H1 (cell line): ENCODE measurements at regions not wholly inside any gene's neighbourhood (a gene's known extent, or its start where the extent isn't known, plus 50 kb on each side); places are given as distances from the start of the nearest gene placed in this dataset.

Source experiments
- CTCF ChIA-PET: fragments of 300-600 bp; sonication (Branson Sonifier 250); formaldehyde crosslinking; loops from one replicate; lab custom pipeline; 2021; ENCODE audit not compliant: partially characterized antibody; lab: Charles Lee
- POLR2A ChIA-PET: fragments of 300-600 bp; sonication (Branson Sonifier 250); formaldehyde crosslinking; loops from one replicate; lab custom pipeline; 2021; ENCODE audit warnings: inconsistent platforms; ENCODE audit not compliant: partially characterized antibody; lab: Charles Lee
- DNase-seq, 2 experiments: peaks; one replicate each; pipeline versions ENCODE4 v3.0.0 to v3.0.0-alpha.2; 2010 to 2022; ENCODE audit warnings: low spot score in 2 of 2, low read depth in 1 of 2, mixed read lengths in 1 of 2
- FAIRE-seq: peaks from 2 replicates; lab custom pipeline; 2011; peaks lifted over from hg19 to GRCh38; lab: Jason Lieb, UNC
- H2AFZ ChIP-seq: 2 replicates; pipeline ENCODE4 v1.8.1; 2012; ENCODE audit warnings: low read length, inconsistent platforms
- H2AK5ac ChIP-seq: 2 replicates; pipeline ENCODE4 v1.6.1; 2013; ENCODE audit warnings: low read depth, low read length
- H2BK120ac ChIP-seq: replicated peaks from 2 replicates; pipeline ENCODE3; 2013; ENCODE audit warnings: low read depth, low read length, inconsistent platforms
- H2BK12ac ChIP-seq: 2 replicates; pipeline ENCODE4 v1.6.1; 2013; ENCODE audit warnings: low read depth, low read length
- H2BK15ac ChIP-seq: 2 replicates; pipeline ENCODE4 v1.6.1; 2013; ENCODE audit warnings: low read length
- H2BK20ac ChIP-seq: 2 replicates; pipeline ENCODE4 v1.6.1; 2013; ENCODE audit warnings: low read length
- H2BK5ac ChIP-seq: 2 replicates; pipeline ENCODE4 v1.6.1; 2013; ENCODE audit warnings: low read depth, low read length
- H3K14ac ChIP-seq: 2 replicates; pipeline ENCODE4 v1.6.1; 2013; ENCODE audit warnings: inconsistent platforms; ENCODE audit not compliant: insufficient read length
- H3K18ac ChIP-seq: 2 replicates; pipeline ENCODE4 v1.6.1; 2013; ENCODE audit warnings: low read length; ENCODE audit errors: extremely low read depth
- H3K23ac ChIP-seq: 2 replicates; pipeline ENCODE4 v1.6.1; 2013; ENCODE audit warnings: inconsistent platforms; ENCODE audit not compliant: insufficient read length
- H3K23me2 ChIP-seq: 2 replicates; pipeline ENCODE4 v1.6.1; 2013; ENCODE audit warnings: low read depth, low read length
- H3K27ac ChIP-seq: 2 replicates; pipeline ENCODE4 v1.6.1; 2011; ENCODE audit warnings: low read depth, low read length, inconsistent platforms
- H3K27me3 ChIP-seq, 4 experiments: replicated peaks in 1 of 4; 1 replicate in 1 of 4; 2 replicates in 3 of 4; pipeline versions ENCODE4 v1.6.1 to v1.8.1; 2011 to 2013; ENCODE audit warnings: low read length in 3 of 4, mild to moderate bottlenecking in 3 of 4, inconsistent platforms in 2 of 4, mixed read lengths in 2 of 4, moderate library complexity in 1 of 4; ENCODE audit not compliant: control insufficient read depth in 3 of 4, insufficient read depth in 3 of 4; ENCODE audit errors: extremely low read depth in 1 of 4
- H3K36me3 ChIP-seq, 4 experiments: 2 replicates each; pipeline versions ENCODE4 v1.6.1 to v1.8.1; 2011 to 2013; ENCODE audit warnings: mild to moderate bottlenecking in 4 of 4, low read length in 3 of 4, moderate library complexity in 2 of 4, control low read depth in 1 of 4, inconsistent platforms in 1 of 4; ENCODE audit not compliant: insufficient read depth in 4 of 4, control insufficient read depth in 2 of 4
- H3K4ac ChIP-seq: replicated peaks from 2 replicates; pipeline ENCODE3; 2013; ENCODE audit warnings: low read length, low read depth, mixed read lengths, inconsistent platforms; ENCODE audit not compliant: insufficient read length
- H3K4me1 ChIP-seq, 4 experiments: replicated peaks in 1 of 4; 1 replicate in 1 of 4; 2 replicates in 3 of 4; pipeline versions ENCODE4 v1.6.1 to v1.8.1; 2011 to 2013; ENCODE audit warnings: low read length in 3 of 4, inconsistent platforms in 2 of 4, mixed read lengths in 1 of 4; ENCODE audit not compliant: insufficient read depth in 4 of 4, control insufficient read depth in 3 of 4
- H3K4me2 ChIP-seq, 2 experiments: 2 replicates each; pipeline versions ENCODE4 v1.6.1 to v1.8.1; 2011 to 2013; ENCODE audit warnings: low read depth in 2 of 2, low read length in 2 of 2, control low read depth in 1 of 2, inconsistent platforms in 1 of 2, mild to moderate bottlenecking in 1 of 2; ENCODE audit not compliant: insufficient read depth in 1 of 2
- H3K4me3 ChIP-seq, 4 experiments: fragments of 200-600, 300-600 bp in 1 of 4; sonication (generic), shearing (Covaris generic), sonication (Bioruptor Twin) in 1 of 4; 2 replicates each; pipeline versions ENCODE4 v1.5.1 to v1.8.1; 2011 to 2016; ENCODE audit warnings: low read length in 4 of 4, low read depth in 3 of 4, control low read depth in 2 of 4, inconsistent platforms in 2 of 4, mild to moderate bottlenecking in 2 of 4, mixed read lengths in 1 of 4, moderate library complexity in 1 of 4; ENCODE audit not compliant: insufficient read depth in 2 of 4; ENCODE audit errors: extremely low read depth in 1 of 4
- H3K56ac ChIP-seq: replicated peaks from 2 replicates; pipeline ENCODE3; 2013; ENCODE audit warnings: low read depth, mild to moderate bottlenecking, mixed read lengths, low read length, inconsistent platforms; ENCODE audit not compliant: insufficient read length
- H3K79me1 ChIP-seq: 2 replicates; pipeline ENCODE4 v1.6.1; 2013; ENCODE audit warnings: low read depth, low read length, control low read depth
- H3K79me2 ChIP-seq, 2 experiments: 2 replicates each; pipeline versions ENCODE4 v1.6.1 to v1.8.1; 2012 to 2013; ENCODE audit warnings: low read length in 2 of 2, mild to moderate bottlenecking in 2 of 2, inconsistent platforms in 1 of 2; ENCODE audit not compliant: insufficient read depth in 2 of 2, control insufficient read depth in 1 of 2
- H3K9ac ChIP-seq, 4 experiments: replicated peaks in 1 of 4; 1 replicate in 1 of 4; 2 replicates in 3 of 4; pipeline versions ENCODE4 v1.6.1 to v1.8.1; 2011 to 2013; ENCODE audit warnings: low read depth in 3 of 4, low read length in 3 of 4, control low read depth in 2 of 4, mild to moderate bottlenecking in 2 of 4, moderate library complexity in 2 of 4, inconsistent platforms in 1 of 4; ENCODE audit errors: extremely low read depth in 1 of 4
- H3K9me3 ChIP-seq, 2 experiments: 2 replicates each; pipeline versions ENCODE4 v1.6.1 to v1.8.1; 2012 to 2013; ENCODE audit warnings: mild to moderate bottlenecking in 2 of 2, moderate library complexity in 2 of 2, control low read depth in 1 of 2, inconsistent platforms in 1 of 2, low read depth in 1 of 2, low read length in 1 of 2, mixed read lengths in 1 of 2; ENCODE audit not compliant: insufficient read depth in 2 of 2
- H4K20me1 ChIP-seq, 2 experiments: replicated peaks in 1 of 2; 2 replicates each; pipeline versions ENCODE3 to v1.8.1; 2011 to 2013; ENCODE audit warnings: inconsistent platforms in 2 of 2, low read length in 2 of 2, mild to moderate bottlenecking in 1 of 2; ENCODE audit not compliant: insufficient read depth in 2 of 2, control insufficient read depth in 1 of 2
- H4K5ac ChIP-seq: 2 replicates; pipeline ENCODE4 v1.6.1; 2013; ENCODE audit warnings: low read length, low read depth, mixed read lengths, inconsistent platforms; ENCODE audit not compliant: insufficient read length
- H4K8ac ChIP-seq: 2 replicates; pipeline ENCODE4 v1.8.0; 2013; ENCODE audit warnings: mild to moderate bottlenecking, moderate library complexity, low read length, inconsistent platforms; ENCODE audit not compliant: insufficient read depth; ENCODE audit errors: extremely low read depth
- H4K91ac ChIP-seq: replicated peaks from 2 replicates; pipeline ENCODE3; 2013; ENCODE audit warnings: low read length, mixed read lengths, inconsistent platforms; ENCODE audit not compliant: insufficient read length
- SP1 ChIP-seq: IDR thresholded peaks from 2 replicates; pipeline ENCODE4 v1.6.1; 2011; ENCODE audit warnings: low read depth, low read length
- WGBS, 2 experiments: shearing (Covaris generic) in 1 of 2; methylation state at CpG; one replicate each; pipeline versions ENCODE4 v1.1.6 to v1.1.7; 2013 to 2015; ENCODE audit warnings: low lambda C conversion rate in 2 of 2, mixed read lengths in 2 of 2, inconsistent platforms in 1 of 2, low coverage in 1 of 2, missing lambda C conversion rate in 1 of 2; ENCODE audit not compliant: insufficient replicate concordance in 2 of 2, insufficient coverage in 1 of 2, insufficient read length in 1 of 2; ENCODE audit errors: extremely low coverage in 1 of 2, missing lambda C conversion rate in 1 of 2; 5-methylcytosine and 5-hydroxymethylcytosine counted together

GRCh38 chr4:85244638-85245037 is 230.3 kb upstream of the ARHGAP24 start:
- H2BK15ac ChIP-seq = no peak overlapping the region
- H3K4ac ChIP-seq = no peak overlapping the region
- no peak overlapping the region for H2BK12ac ChIP-seq
- H3K4me3 ChIP-seq = no peak overlapping the region
- no peak overlapping the region for H3K14ac ChIP-seq
- no peaks in the 10 kb centered on the region for H3K79me2 ChIP-seq
- no peak overlapping the region for H3K4me2 ChIP-seq
- H2BK5ac ChIP-seq = no peak overlapping the region
- H3K9ac ChIP-seq = no peak overlapping the region
- no peak overlapping the region for H4K91ac ChIP-seq
- H3K23ac ChIP-seq = no peak overlapping the region
- no peaks in the 10 kb centered on the region for H3K4me1 ChIP-seq
- no peak overlapping the region for H2AFZ ChIP-seq
- H3K27me3 ChIP-seq = no peaks in the 10 kb centered on the region
- ChIA-PET POLR2A (no interaction called here), CTCF (interaction anchor here (0.6 to 2.3 kb wide), 13 partner anchors 9 to 504 kb away, joined by 3 to 17 read pairs (median 3); no protein-coding TSS in a partner anchor)
- H2AK5ac ChIP-seq = no peak overlapping the region
- H4K8ac ChIP-seq = no peak overlapping the region
- H3K36me3 ChIP-seq = no peaks in the 10 kb centered on the region
- H4K20me1 ChIP-seq = no peaks in the 10 kb centered on the region
- H3K9me3 ChIP-seq = no peaks in the 10 kb centered on the region
- FAIRE-seq (no peak), DNase-seq (no peak)
- H3K56ac ChIP-seq = no peak overlapping the region
- no peaks in the 10 kb centered on the region for H3K79me1 ChIP-seq
- H2BK120ac ChIP-seq = no peak overlapping the region
- WGBS, 2 experiments = 90% methylated on average over 1 of the region's 1 CpG; no CpG with 5 or more reads in 1 of the 2 experiments
- H4K5ac ChIP-seq = no peak overlapping the region
- no peak overlapping the region for H3K27ac ChIP-seq
- no peak overlapping the region for H3K18ac ChIP-seq
- no peak overlapping the region for H2BK20ac ChIP-seq
- no peaks in the 10 kb centered on the region for H3K23me2 ChIP-seq
- TF ChIP-seq SP1 = no peak
